OCI-LY7 (cell line): ENCODE measurements at regions not wholly inside any gene's neighbourhood (a gene's known extent, or its start where the extent isn't known, plus 50 kb on each side); places are given as distances from the start of the nearest gene placed in this dataset.

Experiments
- EZH2phosphoT487 ChIP-seq: fragments of 200-600 bp; sonication (generic); IDR thresholded peaks from 2 replicates; pipeline ENCODE4 v1.6.1; 2018; ENCODE audit warnings: low read depth, borderline replicate concordance, mild to moderate bottlenecking, mixed run types, antibody characterized with exemption, low read length, moderate library complexity, mixed read lengths
- TF ChIP-seq, protein P1 (sequence below): fragments of 200-600 bp; sonication (generic); conservative IDR thresholded peaks from 2 replicates; pipeline ENCODE4 v1.5.1; 2014; ENCODE audit warnings: mild to moderate bottlenecking, antibody characterized with exemption, low read length, moderate library complexity, mixed read lengths

DNA sequence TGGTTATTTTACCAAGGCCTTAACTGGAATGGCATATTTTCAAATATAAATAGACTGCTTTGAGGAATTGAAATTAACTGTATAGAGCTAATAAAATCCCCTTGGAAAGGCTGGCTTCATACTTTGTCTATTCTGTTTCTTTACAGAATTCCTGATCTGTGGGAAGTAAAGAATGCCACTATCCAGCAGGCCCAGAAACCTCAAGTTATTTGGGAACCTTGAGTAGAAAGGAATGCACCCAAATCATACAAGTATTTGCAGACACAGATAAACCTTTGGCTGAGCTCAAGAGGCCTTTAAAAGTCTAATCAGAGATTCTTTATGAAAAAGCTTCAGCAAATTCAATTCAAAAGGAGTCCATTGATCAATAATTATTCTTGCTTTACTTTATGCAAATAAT lies 975.7 kb upstream of the PABPC4L start:
- TF ChIP-seq, protein P1, sequence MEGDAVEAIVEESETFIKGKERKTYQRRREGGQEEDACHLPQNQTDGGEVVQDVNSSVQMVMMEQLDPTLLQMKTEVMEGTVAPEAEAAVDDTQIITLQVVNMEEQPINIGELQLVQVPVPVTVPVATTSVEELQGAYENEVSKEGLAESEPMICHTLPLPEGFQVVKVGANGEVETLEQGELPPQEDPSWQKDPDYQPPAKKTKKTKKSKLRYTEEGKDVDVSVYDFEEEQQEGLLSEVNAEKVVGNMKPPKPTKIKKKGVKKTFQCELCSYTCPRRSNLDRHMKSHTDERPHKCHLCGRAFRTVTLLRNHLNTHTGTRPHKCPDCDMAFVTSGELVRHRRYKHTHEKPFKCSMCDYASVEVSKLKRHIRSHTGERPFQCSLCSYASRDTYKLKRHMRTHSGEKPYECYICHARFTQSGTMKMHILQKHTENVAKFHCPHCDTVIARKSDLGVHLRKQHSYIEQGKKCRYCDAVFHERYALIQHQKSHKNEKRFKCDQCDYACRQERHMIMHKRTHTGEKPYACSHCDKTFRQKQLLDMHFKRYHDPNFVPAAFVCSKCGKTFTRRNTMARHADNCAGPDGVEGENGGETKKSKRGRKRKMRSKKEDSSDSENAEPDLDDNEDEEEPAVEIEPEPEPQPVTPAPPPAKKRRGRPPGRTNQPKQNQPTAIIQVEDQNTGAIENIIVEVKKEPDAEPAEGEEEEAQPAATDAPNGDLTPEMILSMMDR: no peak
- no peak for TF ChIP-seq EZH2phosphoT487
